NCI-H128 (cell line): ENCODE measurements at regions not wholly inside any gene's neighbourhood (a gene's known extent, or its start where the extent isn't known, plus 50 kb on each side); places are given as distances from the start of the nearest gene placed in this dataset.

Experiments
- DNase-seq: peaks from one replicate; lab custom pipeline; 2025; ENCODE audit not compliant: unreplicated experiment; lab: John Stamatoyannopoulos, UW

GRCh38 chr2:43022896-43023295, 203.5 kb downstream of the ZFP36L2 start:
- DNase-seq = no peak

- DNase-seq = no peak
Observed at GRCh38 chr2:43021791-43022509, 204.5 kb downstream of the ZFP36L2 start.

- DNase-seq = no peak
Observed at GRCh38 chr2:43020990-43021669, 205.3 kb downstream of the ZFP36L2 start.

GRCh38 chr2:43020296-43020695, 206.1 kb downstream of the ZFP36L2 start:
- no peak for DNase-seq

- no peak for DNase-seq
Observed at GRCh38 chr2:43019536-43020183, 206.7 kb downstream of the ZFP36L2 start.

GRCh38 chr2:43019025-43019367, 207.4 kb downstream of the ZFP36L2 start:
- no peak for DNase-seq

GRCh38 chr2:43018179-43019024, 208.0 kb downstream of the ZFP36L2 start:
- DNase-seq = no peak

- DNase-seq = no peak
Observed at GRCh38 chr2:43013821-43014345, 212.5 kb downstream of the ZFP36L2 start.

- DNase-seq = no peak
Observed at GRCh38 chr2:43012966-43013365, 213.4 kb downstream of the ZFP36L2 start.

GRCh38 chr2:43011158-43011491, 215.3 kb downstream of the ZFP36L2 start:
- DNase-seq = no peak

GRCh38 chr2:43010438-43011157, 215.8 kb downstream of the ZFP36L2 start:
- no peak for DNase-seq

- no peak for DNase-seq
Observed at GRCh38 chr2:43009448-43009847, 217.0 kb downstream of the ZFP36L2 start.

- no peak for DNase-seq
Observed at GRCh38 chr2:43008388-43008787, 216.0 kb upstream of the HAAO start.

GRCh38 chr2:43007901-43008300, 215.5 kb upstream of the HAAO start:
- no peak for DNase-seq

- DNase-seq = no peak
Observed at GRCh38 chr2:43006834-43007543, 214.6 kb upstream of the HAAO start.

GRCh38 chr2:43005975-43006833, 213.8 kb upstream of the HAAO start:
- DNase-seq = no peak

GRCh38 chr2:43005245-43005974, 213.0 kb upstream of the HAAO start:
- no peak for DNase-seq

GRCh38 chr2:43004879-43005244, 212.5 kb upstream of the HAAO start:
- DNase-seq = no peak
